ENCODE measurements at regions not wholly inside any gene's neighbourhood (a gene's known extent, or its start where the extent isn't known, plus 50 kb on each side); places are given as distances from the start of the nearest gene placed in this dataset.
"Not testable (repeated sequence)": the region's sequence is repeated elsewhere in the genome, so short reads cannot be mapped to it uniquely, and the experiment has no call there.

GRCh38 chr4:141432000-141432712 lies 204.2 kb upstream of the IL15 start:
- DNase-seq (ENCODE audit: low read depth, low spot score), result no peak
- H3K4me3 ChIP-seq (ENCODE audit: low read length), result no peak overlapping the region

DNA sequence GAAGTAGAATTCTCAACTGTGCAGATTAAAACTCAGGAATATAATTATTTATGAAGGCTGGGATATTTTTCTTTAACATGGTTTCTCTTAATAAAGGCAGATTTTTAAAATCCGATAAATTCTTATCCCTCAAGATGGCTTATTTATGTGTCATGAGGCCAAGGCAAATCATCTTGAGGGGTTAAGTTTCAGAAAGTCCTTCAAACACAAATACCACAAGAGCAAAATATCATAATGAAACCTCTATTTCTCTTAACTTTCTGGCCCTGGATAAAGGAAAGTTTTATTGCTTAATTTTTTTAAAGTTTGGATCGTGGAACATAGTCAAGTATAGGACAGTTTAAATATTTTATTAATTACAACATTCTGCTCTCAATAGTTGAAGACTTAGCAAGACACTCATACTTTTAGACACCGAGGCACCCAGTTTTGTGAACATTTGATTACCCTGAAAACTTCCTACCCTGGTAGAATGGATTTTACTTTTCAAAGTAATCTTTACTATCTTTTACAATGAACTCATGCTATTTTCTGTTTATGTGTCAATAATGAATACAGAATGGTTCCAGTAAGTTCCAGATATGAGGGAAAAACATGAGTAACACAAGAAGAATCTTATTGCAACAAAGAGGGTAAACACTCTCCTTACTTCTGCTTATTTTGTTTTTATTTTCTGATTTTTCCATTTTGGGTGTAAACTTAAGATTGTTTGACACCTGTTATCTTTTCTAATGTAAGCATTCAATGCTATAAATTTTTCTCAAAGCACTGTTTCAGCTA lies 200.7 kb upstream of the IL15 start:
- H3K4me3 ChIP-seq (ENCODE audit: low read length), result no peak overlapping the region
- DNase-seq (ENCODE audit: low read depth, low spot score), result no peak

DNA sequence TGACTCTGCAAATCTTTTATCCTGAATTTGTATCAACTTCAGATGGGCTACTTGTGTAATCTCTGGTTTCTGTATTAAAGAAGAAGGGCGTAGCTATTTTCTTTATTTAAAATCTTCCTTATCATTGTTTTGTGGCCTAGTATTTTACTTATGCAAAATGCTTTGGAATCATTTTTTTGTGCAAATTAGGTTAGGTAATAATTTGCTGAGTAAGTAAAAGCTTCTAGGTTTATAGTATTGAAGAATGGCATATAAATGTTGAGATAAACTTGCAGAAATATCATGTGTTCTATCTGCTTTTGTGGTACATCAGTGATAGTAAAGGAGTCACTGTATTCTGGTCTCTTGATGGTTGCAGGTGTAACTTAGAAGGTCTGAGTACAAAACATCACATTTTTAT lies 197.2 kb upstream of the IL15 start:
- no peak for DNase-seq (ENCODE audit: low read depth, low spot score)
- H3K4me3 ChIP-seq (ENCODE audit: low read length), result no peak overlapping the region

DNA sequence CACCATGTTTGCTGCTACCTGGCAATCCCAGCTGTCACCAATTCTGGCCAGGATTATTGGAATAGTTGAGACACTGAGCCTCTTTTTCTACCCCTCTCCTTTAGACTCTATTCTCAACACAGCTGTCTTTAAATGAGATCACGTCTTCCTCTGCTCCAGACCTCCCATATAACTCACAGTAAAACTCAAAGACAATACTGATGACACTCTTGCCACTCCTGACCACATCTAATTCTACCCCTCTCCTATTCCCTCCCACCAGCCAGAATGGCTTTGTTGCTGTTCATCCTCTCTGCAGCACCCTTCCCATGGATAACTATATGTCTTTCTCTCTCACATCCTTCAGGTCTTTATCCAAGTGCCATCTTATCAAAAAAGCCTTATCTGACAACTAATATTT lies 188.6 kb upstream of the IL15 start:
- DNase-seq (ENCODE audit: low read depth, low spot score), result no peak
- H3K4me3 ChIP-seq (ENCODE audit: low read length), result no peak overlapping the region

DNA sequence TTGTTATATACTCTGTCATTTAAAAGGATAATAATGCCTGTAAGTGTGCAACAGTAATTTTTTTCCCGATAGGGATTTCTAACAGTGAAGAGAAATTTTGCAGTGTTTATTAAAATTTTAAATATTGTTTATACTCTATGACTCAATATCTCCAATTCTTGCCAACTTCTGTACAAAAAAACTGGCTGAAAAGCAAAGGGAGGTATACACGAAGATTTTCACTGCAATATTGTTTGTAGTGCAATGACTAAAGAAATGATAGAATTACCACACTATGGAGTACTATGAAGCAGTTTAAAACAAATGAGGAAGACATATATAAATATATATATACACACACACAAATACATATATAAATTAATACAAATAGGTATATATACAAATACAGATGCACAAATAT lies 187.9 kb upstream of the IL15 start:
- H3K4me3 ChIP-seq (ENCODE audit: low read length), result no peak overlapping the region
- no peak for DNase-seq (ENCODE audit: low read depth, low spot score)

DNA sequence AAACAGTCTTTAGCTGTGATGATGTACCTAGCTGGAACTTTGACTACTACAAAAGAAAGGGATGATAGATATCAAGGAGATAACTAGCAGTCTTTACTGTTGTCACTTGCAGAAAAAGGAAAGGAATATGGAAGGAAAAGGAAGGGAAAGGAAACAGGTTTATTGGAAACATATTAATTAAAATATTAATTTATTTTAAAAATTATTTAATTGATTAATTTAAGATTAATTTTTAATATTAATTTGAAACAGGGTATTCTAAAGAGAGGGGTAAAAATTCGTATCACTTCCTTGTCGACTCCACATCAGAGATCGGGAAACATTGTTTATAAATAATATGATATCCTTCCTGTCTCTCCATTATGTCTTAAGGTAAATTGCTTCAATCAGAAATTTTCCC lies 186.5 kb upstream of the IL15 start:
- H3K4me3 ChIP-seq (ENCODE audit: low read length), result no peak overlapping the region
- no peak for DNase-seq (ENCODE audit: low read depth, low spot score)

DNA sequence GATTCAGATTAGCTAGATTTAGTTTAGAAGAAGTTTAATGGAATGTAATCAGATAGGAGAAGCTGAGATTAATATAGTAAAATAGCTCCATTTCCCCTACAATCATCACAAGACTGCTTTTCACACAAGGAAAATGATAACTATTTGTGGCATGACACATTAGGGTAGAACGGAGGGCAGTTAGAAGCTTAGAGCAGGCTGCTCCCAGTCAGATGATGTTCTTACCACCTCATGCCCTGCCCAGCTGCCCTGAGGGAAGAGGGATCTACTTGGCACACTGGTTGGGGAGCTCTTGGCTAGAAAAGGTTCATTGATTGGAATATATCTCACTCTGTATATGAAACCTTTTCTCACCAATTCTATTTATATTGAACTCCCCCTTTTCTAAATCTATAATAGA lies 180.7 kb upstream of the IL15 start:
- no peak for DNase-seq (ENCODE audit: low read depth, low spot score)

GRCh38 chr4:141457653-141458052 lies 178.7 kb upstream of the IL15 start:
- H3K4me3 ChIP-seq (ENCODE audit: low read length), result no peak overlapping the region
- no peak for DNase-seq (ENCODE audit: low read depth, low spot score)

More for the DNA sequence above, 180.7 kb upstream of the IL15 start:
- H3K4me3 ChIP-seq (ENCODE audit: low read length), result no peak overlapping the region

GRCh38 chr4:141458501-141458900 lies 177.9 kb upstream of the IL15 start:
- H3K4me3 ChIP-seq (ENCODE audit: low read length), result no peak overlapping the region
- no peak for DNase-seq (ENCODE audit: low read depth, low spot score)

GRCh38 chr4:141459020-141459419 lies 177.4 kb upstream of the IL15 start:
- DNase-seq (ENCODE audit: low read depth, low spot score), result no peak

DNA sequence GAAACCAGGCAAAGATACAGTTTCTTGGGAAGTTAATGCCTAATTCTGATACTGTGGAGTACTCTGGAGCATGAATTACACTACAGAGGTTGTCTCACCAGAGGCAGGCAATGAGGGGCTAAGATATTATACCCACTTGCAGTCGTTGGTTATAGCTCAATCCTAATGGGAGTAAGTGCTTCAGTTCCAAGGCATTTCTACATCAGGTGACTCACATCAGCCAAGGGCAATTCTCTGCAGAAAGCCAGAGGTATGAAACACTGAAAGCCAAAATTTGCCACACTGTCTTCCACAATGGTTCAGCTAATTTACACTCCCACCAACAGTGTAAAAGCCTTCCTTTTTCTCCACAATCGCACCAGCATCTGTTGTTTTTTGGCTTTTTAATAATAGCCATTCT lies 174.0 kb upstream of the IL15 start:
- DNase-seq (ENCODE audit: low read depth, low spot score), result no peak
- H3K4me3 ChIP-seq (ENCODE audit: low read length), result no peak overlapping the region

More at GRCh38 chr4:141459020-141459419, 177.4 kb upstream of the IL15 start:
- H3K4me3 ChIP-seq (ENCODE audit: low read length), result no peak overlapping the region

DNA sequence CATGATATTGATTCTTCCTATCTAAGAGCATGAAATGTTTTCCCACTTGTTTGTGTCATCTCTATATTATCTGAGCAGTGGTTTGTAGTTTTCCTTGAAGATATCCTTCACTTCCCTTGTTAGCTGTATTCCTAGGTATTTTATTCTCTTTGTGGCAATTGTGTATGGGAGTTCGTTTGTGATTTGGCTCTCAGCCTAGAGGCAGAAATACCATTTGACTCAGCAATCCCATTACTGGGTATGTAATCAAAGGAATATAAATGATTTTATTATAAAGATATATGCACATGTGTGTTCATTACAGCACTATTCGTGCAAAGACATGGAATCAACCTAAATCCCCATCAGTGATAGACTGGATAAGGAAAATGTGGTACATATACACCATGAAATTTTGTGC lies 172.7 kb upstream of the IL15 start:
- DNase-seq (ENCODE audit: low read depth, low spot score), result no peak

GRCh38 chr4:141464366-141464765 lies 172.0 kb upstream of the IL15 start:
- H3K4me3 ChIP-seq (ENCODE audit: low read length), result no peak overlapping the region
- no peak for DNase-seq (ENCODE audit: low read depth, low spot score)

More for the DNA sequence above, 172.7 kb upstream of the IL15 start:
- H3K4me3 ChIP-seq (ENCODE audit: low read length), result no peak overlapping the region

DNA sequence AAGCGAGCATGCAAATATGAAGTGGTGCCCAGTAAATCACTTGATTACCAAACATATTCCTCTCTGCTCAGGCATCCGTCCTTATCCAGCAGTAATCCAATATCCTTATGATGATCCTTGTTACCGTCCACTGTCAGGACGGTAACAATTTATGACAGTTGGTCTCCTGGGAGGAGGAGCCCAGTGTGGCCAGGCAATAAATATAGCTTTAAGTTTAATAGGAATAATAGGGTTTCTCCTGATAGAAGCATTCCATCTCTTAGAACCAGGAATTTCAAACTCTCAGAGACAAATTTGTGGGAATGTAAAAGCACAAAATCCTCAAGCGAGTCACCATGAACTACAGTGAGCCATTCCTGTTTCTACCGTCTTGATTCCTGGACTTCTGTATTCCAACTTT lies 171.2 kb upstream of the IL15 start:
- no peak overlapping the region for H3K4me3 ChIP-seq (ENCODE audit: low read length)

GRCh38 chr4:141467225-141467624 lies 169.2 kb upstream of the IL15 start:
- H3K4me3 ChIP-seq (ENCODE audit: low read length), result no peak overlapping the region
- DNase-seq (ENCODE audit: low read depth, low spot score), result no peak

More for the DNA sequence above, 171.2 kb upstream of the IL15 start:
- DNase-seq (ENCODE audit: low read depth, low spot score), result no peak

- H3K4me3 ChIP-seq (ENCODE audit: low read length), result no peak overlapping the region
- DNase-seq (ENCODE audit: low read depth, low spot score), result no peak
Measured at GRCh38 chr4:141469392-141469791, 167.0 kb upstream of the IL15 start.

GRCh38 chr4:141473026-141473540 lies 163.3 kb upstream of the IL15 start:
- DNase-seq (ENCODE audit: low read depth, low spot score), result no peak
- no peak overlapping the region for H3K4me3 ChIP-seq (ENCODE audit: low read length)

- no peak for DNase-seq (ENCODE audit: low read depth, low spot score)
- H3K4me3 ChIP-seq (ENCODE audit: low read length), result no peak overlapping the region
Measured at GRCh38 chr4:141473952-141474351, 162.4 kb upstream of the IL15 start.

DNA sequence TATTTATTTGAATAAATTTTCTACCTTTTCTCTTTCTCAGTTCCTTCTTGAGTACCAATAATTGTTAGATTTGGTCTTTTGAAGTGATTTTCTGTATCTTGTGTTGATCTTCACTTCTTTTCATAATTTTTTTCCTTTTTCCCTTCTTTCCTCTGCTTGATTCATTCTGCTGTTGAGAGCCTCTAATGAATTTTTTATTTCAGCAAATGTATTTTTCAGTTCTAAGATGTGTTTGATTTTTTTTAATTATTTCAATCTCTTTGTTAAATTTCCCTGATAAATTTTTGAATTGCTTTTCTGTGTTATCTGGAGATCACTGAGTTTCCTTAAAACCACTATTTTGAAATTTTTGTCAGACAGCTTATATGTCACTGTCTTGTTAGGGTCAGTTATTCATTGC lies 155.4 kb upstream of the IL15 start:
- DNase-seq (ENCODE audit: low read depth, low spot score), result no peak
- H3K4me3 ChIP-seq (ENCODE audit: low read length), result no peak overlapping the region

DNA sequence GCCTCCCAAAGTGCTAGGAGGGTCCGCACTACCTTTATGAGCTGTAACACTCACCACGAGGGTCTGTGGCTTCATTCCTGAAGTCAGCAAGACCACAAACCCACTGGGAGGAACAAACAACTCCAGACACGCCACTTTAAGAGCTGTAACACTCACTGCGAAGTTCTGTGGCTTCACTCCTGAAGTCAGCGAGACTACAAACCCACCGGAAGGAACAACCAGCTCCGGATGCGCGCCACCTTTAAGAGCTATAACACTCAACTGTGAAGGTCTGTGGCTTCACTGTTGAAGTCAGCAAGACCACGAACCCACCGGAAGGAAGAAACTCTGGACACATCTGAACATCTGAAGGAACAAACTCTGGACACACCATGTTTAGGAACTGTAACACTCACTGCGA lies 152.1 kb upstream of the IL15 start:
- H3K4me3 ChIP-seq (ENCODE audit: low read length), result not testable (repeated sequence)
- peak; percentile 85 for DNase-seq (ENCODE audit: low read depth, low spot score)
